ENCODE measurements at regions not wholly inside any gene's neighbourhood (a gene's known extent, or its start where the extent isn't known, plus 50 kb on each side); places are given as distances from the start of the nearest gene placed in this dataset.

DNA sequence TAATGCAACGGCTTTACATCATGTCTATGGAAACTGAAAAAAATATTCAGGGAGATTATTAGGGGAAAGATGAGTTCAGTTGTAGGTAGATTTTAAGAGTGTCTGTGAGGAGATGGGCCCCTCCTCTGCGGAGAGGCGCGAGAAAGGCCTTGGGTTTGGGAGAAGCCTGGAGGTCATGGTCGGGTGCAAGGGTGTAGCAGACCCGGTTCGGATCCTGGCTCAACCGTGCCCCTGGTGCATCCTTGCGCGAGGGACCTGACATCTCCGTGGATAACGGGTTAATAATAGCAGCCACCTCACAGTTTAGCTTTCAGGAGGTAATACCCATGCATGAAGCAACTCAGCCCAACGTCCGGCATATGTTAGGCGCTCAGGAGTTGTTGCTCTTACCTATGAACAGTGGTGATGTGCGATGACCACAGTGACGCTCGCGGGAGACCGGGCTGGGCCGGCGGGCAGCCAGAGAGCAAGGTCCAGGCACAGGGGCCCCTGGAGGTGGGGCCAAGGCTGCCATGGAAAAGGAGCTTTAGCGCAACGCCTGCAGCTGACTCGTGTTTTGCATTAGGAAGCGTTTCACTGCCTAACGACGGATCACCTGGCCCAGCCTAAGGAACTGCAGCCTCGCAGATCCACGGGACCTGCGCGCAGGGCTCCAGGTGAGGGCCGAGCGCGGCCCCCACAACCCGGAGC, 146.4 kb upstream of the ARID1B start:
- TF ChIP-seq, protein P1, sequence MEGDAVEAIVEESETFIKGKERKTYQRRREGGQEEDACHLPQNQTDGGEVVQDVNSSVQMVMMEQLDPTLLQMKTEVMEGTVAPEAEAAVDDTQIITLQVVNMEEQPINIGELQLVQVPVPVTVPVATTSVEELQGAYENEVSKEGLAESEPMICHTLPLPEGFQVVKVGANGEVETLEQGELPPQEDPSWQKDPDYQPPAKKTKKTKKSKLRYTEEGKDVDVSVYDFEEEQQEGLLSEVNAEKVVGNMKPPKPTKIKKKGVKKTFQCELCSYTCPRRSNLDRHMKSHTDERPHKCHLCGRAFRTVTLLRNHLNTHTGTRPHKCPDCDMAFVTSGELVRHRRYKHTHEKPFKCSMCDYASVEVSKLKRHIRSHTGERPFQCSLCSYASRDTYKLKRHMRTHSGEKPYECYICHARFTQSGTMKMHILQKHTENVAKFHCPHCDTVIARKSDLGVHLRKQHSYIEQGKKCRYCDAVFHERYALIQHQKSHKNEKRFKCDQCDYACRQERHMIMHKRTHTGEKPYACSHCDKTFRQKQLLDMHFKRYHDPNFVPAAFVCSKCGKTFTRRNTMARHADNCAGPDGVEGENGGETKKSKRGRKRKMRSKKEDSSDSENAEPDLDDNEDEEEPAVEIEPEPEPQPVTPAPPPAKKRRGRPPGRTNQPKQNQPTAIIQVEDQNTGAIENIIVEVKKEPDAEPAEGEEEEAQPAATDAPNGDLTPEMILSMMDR (IDR thresholded peaks at IDR 0.05; ENCODE audit: poor library complexity, severe bottlenecking), result no peak
- Histone ChIP-seq H3K4me3 (ENCODE audit: severe bottlenecking) (no peak overlapping the region), H3K4me1 (ENCODE audit: insufficient read depth, poor library complexity, severe bottlenecking) (no peaks in the 10 kb centered on the region), H3K36me3 (ENCODE audit: low read depth) (no peaks in the 10 kb centered on the region), H3K27me3 (ENCODE audit: insufficient read depth, poor library complexity, severe bottlenecking) (no peaks in the 10 kb centered on the region), H3K9me3 (ENCODE audit: severe bottlenecking) (no peaks in the 10 kb centered on the region), H3K27ac (ENCODE audit: poor library complexity, severe bottlenecking) (no peak overlapping the region)
- DNase-seq (ENCODE audit: low spot score) (no peak), ATAC-seq (ENCODE audit: low read depth) (no peak)

DNA sequence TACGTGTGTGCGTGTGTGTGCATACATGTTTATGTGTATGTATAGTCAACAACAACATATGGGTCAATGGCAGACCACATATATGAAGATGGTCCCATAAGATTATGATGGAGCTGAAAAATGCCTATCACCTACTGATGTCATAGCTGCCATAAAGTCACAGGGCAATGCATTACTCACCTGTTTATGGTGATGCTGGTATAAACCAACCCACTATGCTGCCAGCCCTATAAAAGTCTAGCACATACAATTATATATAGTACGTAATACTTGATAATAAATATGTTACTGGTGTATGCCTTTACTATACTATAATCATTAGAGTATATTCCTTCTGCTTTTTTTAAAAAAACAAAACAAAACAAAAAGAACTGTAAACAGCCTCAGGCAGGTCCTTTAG, 148.4 kb upstream of the ARID1B start:
- Histone ChIP-seq H3K4me3 (ENCODE audit: severe bottlenecking) (no peak overlapping the region), H3K27me3 (ENCODE audit: insufficient read depth, poor library complexity, severe bottlenecking) (no peaks in the 10 kb centered on the region), H3K27ac (ENCODE audit: poor library complexity, severe bottlenecking) (no peak overlapping the region), H3K4me1 (ENCODE audit: insufficient read depth, poor library complexity, severe bottlenecking) (no peaks in the 10 kb centered on the region), H3K9me3 (ENCODE audit: severe bottlenecking) (no peaks in the 10 kb centered on the region), H3K36me3 (ENCODE audit: low read depth) (no peaks in the 10 kb centered on the region)
- DNase-seq (ENCODE audit: low spot score) (no peak), ATAC-seq (ENCODE audit: low read depth) (no peak)
- TF ChIP-seq, protein P1 (IDR thresholded peaks at IDR 0.05; ENCODE audit: poor library complexity, severe bottlenecking), result no peak

DNA sequence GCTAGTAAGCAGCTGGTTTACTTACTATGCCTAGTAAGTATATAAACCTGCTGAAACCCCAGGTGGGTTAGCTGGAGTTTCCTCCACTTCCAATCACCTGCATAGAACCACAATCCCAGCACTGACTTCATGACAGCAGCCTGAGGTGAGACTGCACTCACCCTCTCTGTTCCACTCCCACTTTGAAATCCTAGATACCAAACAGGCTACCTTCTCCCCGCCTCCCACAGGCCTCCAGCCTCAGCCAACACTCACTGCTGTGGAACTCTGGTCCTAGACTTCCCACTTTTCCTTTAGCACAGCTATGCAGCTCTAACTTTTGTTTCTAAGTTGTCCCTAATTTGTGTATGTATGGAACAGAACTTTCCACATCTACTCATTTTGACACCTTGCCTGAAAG, 149.7 kb upstream of the ARID1B start:
- H3K4me1 ChIP-seq (ENCODE audit: insufficient read depth, poor library complexity, severe bottlenecking), result no peaks in the 10 kb centered on the region
- no peaks in the 10 kb centered on the region for H3K9me3 ChIP-seq (ENCODE audit: severe bottlenecking)
- DNase-seq (ENCODE audit: low spot score), result no peak
- TF ChIP-seq, protein P1 (IDR thresholded peaks at IDR 0.05; ENCODE audit: poor library complexity, severe bottlenecking), result no peak
- H3K4me3 ChIP-seq (ENCODE audit: severe bottlenecking), result no peak overlapping the region
- no peak overlapping the region for H3K27ac ChIP-seq (ENCODE audit: poor library complexity, severe bottlenecking)
- no peaks in the 10 kb centered on the region for H3K36me3 ChIP-seq (ENCODE audit: low read depth)
- H3K27me3 ChIP-seq (ENCODE audit: insufficient read depth, poor library complexity, severe bottlenecking), result no peaks in the 10 kb centered on the region
- ATAC-seq (ENCODE audit: low read depth), result no peak

- no peaks in the 10 kb centered on the region for H3K9me3 ChIP-seq (ENCODE audit: severe bottlenecking)
- H3K4me1 ChIP-seq (ENCODE audit: insufficient read depth, poor library complexity, severe bottlenecking), result no peaks in the 10 kb centered on the region
- no peak for ATAC-seq (ENCODE audit: low read depth)
- H3K36me3 ChIP-seq (ENCODE audit: low read depth), result no peaks in the 10 kb centered on the region
- no peak for DNase-seq (ENCODE audit: low spot score)
- TF ChIP-seq, protein P1 (IDR thresholded peaks at IDR 0.05; ENCODE audit: poor library complexity, severe bottlenecking), result no peak
- no peak overlapping the region for H3K27ac ChIP-seq (ENCODE audit: poor library complexity, severe bottlenecking)
- H3K4me3 ChIP-seq (ENCODE audit: severe bottlenecking), result no peak overlapping the region
- H3K27me3 ChIP-seq (ENCODE audit: insufficient read depth, poor library complexity, severe bottlenecking), result no peaks in the 10 kb centered on the region
Measured at GRCh38 chr6:156622185-156622584, 155.0 kb upstream of the ARID1B start.

- H3K36me3 ChIP-seq (ENCODE audit: low read depth), result no peaks in the 10 kb centered on the region
- H3K27me3 ChIP-seq (ENCODE audit: insufficient read depth, poor library complexity, severe bottlenecking), result no peaks in the 10 kb centered on the region
- ATAC-seq (ENCODE audit: low read depth), result no peak
Measured at GRCh38 chr6:156620331-156620730, 156.8 kb upstream of the ARID1B start.

More at GRCh38 chr6:156620331-156620730, 156.8 kb upstream of the ARID1B start:
- Histone ChIP-seq H3K27ac (ENCODE audit: poor library complexity, severe bottlenecking) (no peak overlapping the region), H3K9me3 (ENCODE audit: severe bottlenecking) (no peaks in the 10 kb centered on the region), H3K4me3 (ENCODE audit: severe bottlenecking) (no peak overlapping the region), H3K4me1 (ENCODE audit: insufficient read depth, poor library complexity, severe bottlenecking) (no peaks in the 10 kb centered on the region)
- TF ChIP-seq, protein P1 (IDR thresholded peaks at IDR 0.05; ENCODE audit: poor library complexity, severe bottlenecking), result no peak
- no peak for DNase-seq (ENCODE audit: low spot score)

Measured in RWPE2 (cell line).